RWPE2 (cell line): ENCODE measurements at regions not wholly inside any gene's neighbourhood (a gene's known extent, or its start where the extent isn't known, plus 50 kb on each side); places are given as distances from the start of the nearest gene placed in this dataset.

Experiments
- ATAC-seq: fragments of 200-7000 bp; cut with Tn5 transposase; 3 replicates; pipeline ENCODE4 v1.9.1; 2021; ENCODE audit warnings: low read depth
- DNase-seq: peaks from one replicate; pipeline ENCODE4 v3.0.0-alpha.2; 2020; ENCODE audit warnings: low spot score
- H3K27ac ChIP-seq: fragments of 450-650 bp; 2 replicates; pipeline ENCODE4 v1.5.1; 2017; ENCODE audit warnings: mild to moderate bottlenecking; ENCODE audit not compliant: poor library complexity, severe bottlenecking
- H3K27me3 ChIP-seq: fragments of 250-450 bp; sonication (Bioruptor Pico); 2 replicates; pipeline ENCODE4 v1.5.1; 2021; ENCODE audit warnings: mild to moderate bottlenecking, moderate library complexity; ENCODE audit not compliant: insufficient read depth, poor library complexity, severe bottlenecking
- H3K36me3 ChIP-seq: fragments of 250-450 bp; sonication (Bioruptor Pico); 2 replicates; pipeline ENCODE4 v1.5.1; 2020; ENCODE audit warnings: low read depth, mild to moderate bottlenecking, moderate library complexity
- H3K4me1 ChIP-seq: fragments of 250-450 bp; sonication (Bioruptor Pico); 2 replicates; pipeline ENCODE4 v1.5.1; 2021; ENCODE audit warnings: mild to moderate bottlenecking, moderate library complexity; ENCODE audit not compliant: insufficient read depth, poor library complexity, severe bottlenecking
- H3K4me3 ChIP-seq: fragments of 250-450 bp; sonication (Bioruptor Pico); 2 replicates; pipeline ENCODE4 v1.5.1; 2021; ENCODE audit warnings: mild to moderate bottlenecking, moderate library complexity; ENCODE audit not compliant: severe bottlenecking
- H3K9me3 ChIP-seq: fragments of 250-450 bp; sonication (Bioruptor Pico); 2 replicates; pipeline ENCODE4 v1.5.1; 2021; ENCODE audit warnings: mild to moderate bottlenecking, moderate library complexity; ENCODE audit not compliant: severe bottlenecking
- CTCF ChIP-seq: fragments of 450-650 bp; IDR thresholded peaks from one replicate; pipeline ENCODE4 v1.5.1; 2017; ENCODE audit warnings: mild to moderate bottlenecking, moderate library complexity; ENCODE audit not compliant: poor library complexity, severe bottlenecking

DNA sequence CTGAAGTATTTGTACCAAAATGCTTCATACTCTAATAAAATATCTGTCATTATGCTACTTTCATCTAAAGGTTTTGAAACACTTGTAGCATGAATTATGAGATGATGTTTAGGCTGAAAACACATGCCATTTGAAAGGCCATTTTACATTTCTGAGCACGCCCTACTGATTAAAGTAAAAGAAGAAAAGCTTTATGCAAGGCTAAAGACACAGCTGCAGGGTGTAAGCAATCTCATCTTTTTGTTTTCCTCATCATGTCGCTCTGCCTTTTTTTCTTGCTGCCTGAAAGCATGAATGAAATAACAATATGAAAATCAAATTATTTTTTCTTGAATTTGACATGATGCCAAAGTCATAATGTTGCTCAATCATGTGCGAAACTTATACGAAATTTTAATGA is 148.6 kb upstream of the ARG1 start:
- ATAC-seq (no peak), DNase-seq (no peak)
- H3K4me3 ChIP-seq = no peak overlapping the region
- no peak overlapping the region for H3K27ac ChIP-seq
- no peaks in the 10 kb centered on the region for H3K9me3 ChIP-seq
- no peaks in the 10 kb centered on the region for H3K36me3 ChIP-seq
- no peaks in the 10 kb centered on the region for H3K4me1 ChIP-seq
- no peaks in the 10 kb centered on the region for H3K27me3 ChIP-seq
- TF ChIP-seq CTCF = no peak

- Histone ChIP-seq H3K36me3 (no peaks in the 10 kb centered on the region), H3K4me3 (no peak overlapping the region), H3K4me1 (no peaks in the 10 kb centered on the region), H3K9me3 (no peaks in the 10 kb centered on the region), H3K27me3 (no peaks in the 10 kb centered on the region), H3K27ac (no peak overlapping the region)
- no peak for ATAC-seq
- no peak for TF ChIP-seq CTCF
- no peak for DNase-seq
Measured at GRCh38 chr6:131427434-131428058, 145.5 kb upstream of the ARG1 start.

- no peak for TF ChIP-seq CTCF
- Histone ChIP-seq H3K27ac (no peak overlapping the region), H3K36me3 (no peaks in the 10 kb centered on the region), H3K9me3 (no peaks in the 10 kb centered on the region), H3K4me3 (no peak overlapping the region), H3K27me3 (no peaks in the 10 kb centered on the region), H3K4me1 (no peaks in the 10 kb centered on the region)
- ATAC-seq (no peak), DNase-seq (no peak)
Measured at GRCh38 chr6:131430531-131430930, 142.5 kb upstream of the ARG1 start.

DNA sequence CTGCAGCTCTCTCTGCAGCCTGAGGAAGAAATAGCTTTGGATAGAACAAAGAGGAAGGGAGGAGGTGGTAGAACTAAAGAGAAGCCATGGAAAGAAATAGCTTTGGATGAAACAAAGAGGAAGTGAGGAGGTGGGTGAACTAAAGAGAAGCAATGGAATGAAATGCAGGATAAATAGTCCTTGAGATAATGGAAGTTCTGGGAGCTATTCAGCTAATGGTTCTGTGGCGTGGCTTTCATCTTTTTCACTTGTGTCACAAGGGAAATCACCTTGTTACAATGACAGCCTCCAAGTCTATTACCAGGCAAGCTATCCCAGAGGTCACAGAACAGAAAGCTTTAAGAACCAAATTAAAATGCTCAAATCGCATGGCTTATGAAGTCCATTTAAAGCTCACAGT is 141.3 kb upstream of the ARG1 start:
- Histone ChIP-seq H3K4me3 (no peak overlapping the region), H3K4me1 (no peaks in the 10 kb centered on the region), H3K27ac (no peak overlapping the region), H3K9me3 (no peaks in the 10 kb centered on the region), H3K27me3 (no peaks in the 10 kb centered on the region), H3K36me3 (no peaks in the 10 kb centered on the region)
- TF ChIP-seq CTCF = no peak
- no peak for ATAC-seq
- no peak for DNase-seq

GRCh38 chr6:131433927-131434326 is 139.1 kb upstream of the ARG1 start:
- no peak overlapping the region for H3K4me3 ChIP-seq
- no peaks in the 10 kb centered on the region for H3K36me3 ChIP-seq
- no peak overlapping the region for H3K27ac ChIP-seq
- TF ChIP-seq CTCF = no peak
- no peaks in the 10 kb centered on the region for H3K4me1 ChIP-seq
- no peaks in the 10 kb centered on the region for H3K9me3 ChIP-seq
- no peaks in the 10 kb centered on the region for H3K27me3 ChIP-seq
- no peak for DNase-seq
- ATAC-seq = no peak
